NCI-H2196 (cell line): ENCODE measurements at regions not wholly inside any gene's neighbourhood (a gene's known extent, or its start where the extent isn't known, plus 50 kb on each side); places are given as distances from the start of the nearest gene placed in this dataset.

Experiments used
- DNase-seq: peaks from one replicate; lab custom pipeline; 2025; ENCODE audit not compliant: unreplicated experiment; lab: John Stamatoyannopoulos, UW

DNA sequence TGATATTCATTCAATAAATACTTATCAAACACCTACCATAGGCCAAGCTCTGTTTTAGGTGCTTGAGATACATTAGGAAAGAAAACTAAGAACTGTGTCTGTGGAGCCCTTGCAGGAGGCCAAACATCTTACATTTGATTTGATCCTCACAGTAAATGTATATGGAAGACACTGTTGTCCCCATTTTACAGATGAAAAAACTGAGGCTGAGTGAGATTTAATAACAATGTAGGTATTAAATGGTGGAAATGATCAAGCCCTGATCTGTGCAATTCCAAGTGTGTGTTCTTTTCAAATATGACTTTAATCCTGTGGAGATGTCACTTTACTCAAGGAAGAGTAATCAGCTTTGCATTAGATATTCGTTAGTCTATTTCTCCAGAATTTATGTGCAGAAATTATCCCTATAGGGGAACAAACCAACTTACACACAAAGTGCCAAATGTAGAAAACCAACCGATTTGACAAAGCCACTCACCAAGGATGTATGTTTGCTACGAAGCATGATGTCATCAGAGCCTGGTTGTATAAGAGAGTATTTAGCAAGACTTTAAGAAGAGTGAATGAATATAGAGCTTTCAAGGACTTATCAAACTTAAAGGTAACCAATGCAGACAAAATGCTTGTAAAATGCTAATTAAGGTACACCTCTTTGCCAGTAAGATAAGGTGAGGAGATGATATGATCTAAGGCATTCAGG, 153.9 kb upstream of the NFIB start:
- DNase-seq, result no peak

DNA sequence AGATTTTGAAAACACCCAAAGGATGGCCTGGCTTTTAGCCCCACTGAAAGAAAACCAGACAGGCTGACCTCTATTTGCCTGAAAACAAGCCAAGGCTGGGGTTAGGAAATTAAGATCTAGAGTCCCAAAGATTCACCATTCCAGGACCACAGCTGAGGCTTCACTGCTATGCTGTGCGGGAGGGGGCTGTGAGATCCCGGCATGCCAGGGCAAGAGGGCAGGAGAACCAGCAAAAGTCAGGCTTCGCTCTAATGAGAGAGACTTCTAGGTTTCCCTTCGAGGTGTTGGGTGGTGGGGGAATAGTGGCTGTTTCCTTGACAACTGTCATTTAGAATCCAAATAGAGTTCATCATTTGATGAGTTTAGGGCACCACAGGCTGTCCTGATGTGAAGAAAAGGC, 152.9 kb upstream of the NFIB start:
- no peak for DNase-seq

DNA sequence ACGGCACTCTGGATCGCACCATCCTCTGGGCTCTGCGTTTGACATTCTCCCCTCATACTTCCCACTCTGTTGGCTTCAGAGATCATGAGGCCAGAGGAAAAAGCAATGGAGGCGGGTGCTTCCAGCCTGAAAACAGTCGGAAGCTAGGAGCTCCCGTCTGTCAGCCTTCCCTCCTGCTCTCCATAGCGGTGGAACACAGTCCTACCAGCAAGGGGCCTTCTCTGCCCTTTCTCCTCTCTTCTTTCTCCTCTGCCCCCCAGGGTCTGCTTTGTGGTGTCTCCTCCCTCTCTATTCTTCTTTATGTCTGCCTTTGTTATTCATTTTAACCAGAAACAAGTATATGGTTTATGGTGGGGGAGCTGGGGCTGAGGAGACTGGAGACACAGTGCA, 152.5 kb upstream of the NFIB start:
- no peak for DNase-seq

DNA sequence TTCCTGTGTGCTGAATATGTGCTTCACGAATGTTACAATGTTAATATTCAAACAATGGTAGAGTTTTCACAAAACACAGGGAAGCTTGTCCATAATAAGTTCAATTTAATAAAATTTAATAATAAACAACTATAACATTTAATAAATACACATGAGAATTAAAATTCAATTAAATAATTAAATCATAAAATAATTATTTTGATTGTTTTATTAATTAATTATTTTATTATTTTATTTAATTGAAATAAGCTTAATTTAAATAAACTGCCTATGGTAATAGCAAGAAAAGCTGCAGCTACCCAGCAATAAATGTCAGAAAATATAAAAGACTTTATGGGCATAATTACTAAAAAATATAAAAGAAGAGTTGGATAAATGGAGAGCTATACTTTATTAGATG, 149.0 kb upstream of the NFIB start:
- DNase-seq, result no peak

DNA sequence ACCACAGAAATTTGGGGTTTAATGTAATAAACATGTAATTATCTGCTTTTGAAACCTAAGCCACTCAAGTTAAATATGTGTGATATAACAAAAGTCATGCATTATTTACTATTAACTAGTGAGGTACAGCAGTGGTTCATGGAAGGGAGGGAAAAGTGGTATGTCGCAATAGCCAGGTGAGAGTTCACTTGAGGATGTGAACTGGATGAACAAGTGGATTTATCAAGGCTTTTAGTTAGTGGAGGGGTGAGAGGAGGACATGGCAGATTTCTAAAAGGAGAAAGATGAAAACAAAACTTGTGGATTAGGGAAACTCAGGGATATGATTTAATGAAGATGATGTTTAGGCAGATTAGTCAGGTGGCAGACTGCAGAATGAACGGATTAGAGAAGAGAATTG, 141.3 kb upstream of the NFIB start:
- DNase-seq, result no peak

DNA sequence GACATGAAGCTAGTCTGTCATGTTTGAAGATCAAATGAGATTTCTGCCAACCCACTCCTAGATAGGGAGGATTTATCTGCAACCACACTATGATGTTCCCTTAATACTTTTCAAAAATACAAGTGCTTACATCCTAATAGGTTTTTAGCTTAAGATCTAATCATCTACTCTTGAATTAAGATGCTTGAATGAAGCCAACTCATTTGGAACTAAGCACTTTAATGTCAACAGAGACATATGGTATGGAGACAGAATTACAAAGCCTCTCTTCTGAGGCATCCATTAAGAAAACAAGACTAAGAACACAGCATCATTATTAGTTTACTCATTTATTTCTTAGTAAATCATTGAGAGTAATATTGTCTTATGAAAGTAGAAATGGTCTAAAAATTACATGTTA, 139.3 kb upstream of the NFIB start:
- DNase-seq, result no peak

DNA sequence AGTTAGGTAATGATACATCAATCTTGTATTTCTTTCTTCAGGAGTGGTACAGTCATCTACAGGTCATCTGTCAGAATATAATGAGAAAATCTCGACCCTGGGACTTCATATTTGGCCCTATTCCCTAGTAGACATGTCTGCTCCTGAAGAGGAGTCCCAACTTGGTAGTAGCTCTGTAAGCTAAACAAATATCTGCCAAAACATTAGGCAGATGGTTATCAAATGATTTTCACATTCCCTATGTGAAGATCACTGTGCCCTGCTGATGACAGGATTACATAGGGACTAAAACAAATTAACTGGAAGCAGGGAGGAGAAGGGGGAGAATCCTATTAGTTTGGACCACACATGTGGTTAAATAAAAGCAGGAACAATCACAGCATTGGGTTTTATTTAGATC, 138.6 kb upstream of the NFIB start:
- no peak for DNase-seq

DNA sequence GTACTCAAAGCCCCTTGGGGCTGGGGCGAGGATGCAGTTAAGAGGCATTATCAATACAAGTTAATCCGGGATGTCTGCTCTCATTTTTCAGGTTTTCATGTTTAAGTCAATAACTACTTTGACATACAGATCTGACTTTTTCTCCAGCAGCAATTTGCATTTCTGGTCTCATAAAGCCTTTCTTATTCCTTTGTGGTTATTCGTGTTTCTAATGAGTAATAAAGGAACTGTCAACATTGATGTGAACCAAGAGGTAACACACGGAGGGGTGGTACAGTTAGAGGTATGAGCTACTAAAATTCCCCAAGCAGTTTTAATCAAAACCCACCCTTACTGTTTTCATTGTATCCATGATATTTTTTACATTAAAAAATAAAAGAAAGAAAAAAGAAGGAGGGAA, 138.0 kb upstream of the NFIB start:
- DNase-seq, result no peak

DNA sequence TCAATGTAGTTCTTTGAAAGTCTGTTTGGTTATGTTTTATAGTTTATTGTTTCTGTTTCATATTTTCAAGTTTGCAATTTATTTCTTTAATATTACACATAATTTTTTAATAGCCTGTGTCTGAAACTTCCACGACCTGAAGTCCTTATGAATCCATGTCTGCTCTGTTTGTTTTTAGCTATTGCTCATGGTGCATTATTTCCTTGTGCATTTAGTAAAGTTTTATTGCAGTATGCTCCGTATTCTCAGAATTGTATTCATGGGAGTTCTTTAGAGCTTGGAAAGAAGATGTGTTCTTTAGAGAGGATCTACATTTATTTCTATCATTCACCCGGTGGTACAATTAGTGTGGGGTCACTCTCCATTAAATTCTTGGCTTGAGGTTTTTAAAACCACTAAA, 133.2 kb upstream of the NFIB start:
- DNase-seq, result no peak

DNA sequence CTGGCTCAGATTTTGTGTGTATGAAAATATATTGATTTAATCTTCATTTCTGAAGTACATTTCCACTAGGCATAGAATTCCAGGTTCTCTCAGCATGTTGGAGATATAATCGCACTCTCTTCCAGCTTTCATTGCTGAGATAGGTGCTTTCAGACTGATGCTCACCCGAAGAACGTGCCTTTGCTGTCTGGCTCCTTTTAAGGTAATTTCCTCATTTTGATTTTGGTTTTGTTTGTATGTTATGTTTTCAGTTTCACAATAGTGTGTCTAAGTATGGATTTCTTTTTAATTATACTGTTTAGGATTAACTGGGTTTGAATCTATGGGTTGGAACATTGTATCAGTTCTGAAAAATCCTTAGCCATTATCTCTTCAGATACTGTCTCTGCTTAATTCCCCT, 132.0 kb upstream of the NFIB start:
- DNase-seq, result no peak

DNA sequence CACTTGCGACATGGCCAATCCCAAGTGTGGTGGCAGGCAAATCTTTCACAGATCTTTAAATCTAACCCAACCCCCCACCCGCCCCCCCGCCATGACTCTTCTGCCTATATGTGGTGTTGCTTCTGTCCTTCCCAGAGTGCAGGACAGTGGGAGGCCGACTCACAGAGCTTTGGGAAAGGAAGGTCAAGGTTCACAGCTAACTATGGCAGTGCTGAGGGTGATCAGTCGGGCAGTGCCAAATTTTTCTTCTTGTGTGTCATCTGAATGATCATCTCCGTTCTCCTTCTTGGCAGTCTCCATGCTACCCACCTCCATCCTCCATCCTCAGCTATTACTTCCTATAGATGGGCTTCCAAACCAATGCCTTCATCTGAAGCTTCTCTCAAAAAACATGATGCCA, 129.0 kb upstream of the NFIB start:
- no peak for DNase-seq

DNA sequence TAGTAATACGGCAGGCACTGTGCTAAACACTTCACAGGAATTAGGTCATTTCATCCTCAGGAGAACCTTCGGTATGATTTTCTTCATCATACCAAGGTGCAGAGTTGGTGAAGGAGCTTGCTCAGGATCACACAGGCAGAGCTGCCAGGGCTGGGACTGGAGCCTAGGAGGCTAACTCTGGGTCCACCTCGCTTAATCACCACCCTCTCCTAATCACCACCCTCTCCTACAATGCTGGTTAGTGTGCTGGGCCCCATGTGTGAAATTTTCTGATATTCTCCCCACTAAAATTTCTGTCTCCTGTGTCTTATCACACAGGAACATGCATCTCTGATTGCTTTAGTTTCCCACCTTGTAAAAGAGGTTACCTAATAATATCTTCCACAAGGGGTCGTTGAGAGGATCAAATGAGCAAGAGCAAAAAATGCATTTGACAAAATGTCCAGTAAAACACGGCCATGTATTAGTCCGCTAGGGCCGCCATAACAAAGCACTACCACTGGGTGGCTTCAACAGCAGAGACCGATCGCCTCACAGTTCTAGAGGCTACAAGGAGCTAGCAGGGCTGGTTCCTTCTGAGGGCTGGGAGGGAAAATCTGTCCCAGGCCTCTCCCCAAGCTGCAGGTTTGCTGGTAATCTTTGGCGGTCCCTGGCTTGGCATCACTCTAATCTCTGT, 128.2 kb upstream of the NFIB start:
- no peak for DNase-seq

DNA sequence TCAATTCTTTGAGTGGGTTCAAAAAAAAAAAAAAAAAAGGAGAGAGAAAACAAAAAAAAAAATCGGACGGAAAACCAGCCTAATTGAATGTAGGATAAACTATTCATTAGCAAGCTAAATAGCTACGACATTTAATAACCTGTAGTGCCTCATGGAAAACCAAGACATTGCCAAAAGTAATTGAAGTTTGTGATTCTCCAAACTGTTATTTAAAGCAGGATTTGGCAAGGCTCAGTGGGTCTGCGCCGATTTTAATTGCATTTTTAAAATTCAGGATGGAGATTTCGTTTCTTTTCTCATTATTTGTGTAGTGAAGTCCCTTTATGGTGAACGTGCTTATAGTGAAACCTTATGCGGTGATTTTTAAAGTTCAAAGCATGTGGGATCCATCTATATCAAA, 127.2 kb upstream of the NFIB start:
- DNase-seq, result no peak

DNA sequence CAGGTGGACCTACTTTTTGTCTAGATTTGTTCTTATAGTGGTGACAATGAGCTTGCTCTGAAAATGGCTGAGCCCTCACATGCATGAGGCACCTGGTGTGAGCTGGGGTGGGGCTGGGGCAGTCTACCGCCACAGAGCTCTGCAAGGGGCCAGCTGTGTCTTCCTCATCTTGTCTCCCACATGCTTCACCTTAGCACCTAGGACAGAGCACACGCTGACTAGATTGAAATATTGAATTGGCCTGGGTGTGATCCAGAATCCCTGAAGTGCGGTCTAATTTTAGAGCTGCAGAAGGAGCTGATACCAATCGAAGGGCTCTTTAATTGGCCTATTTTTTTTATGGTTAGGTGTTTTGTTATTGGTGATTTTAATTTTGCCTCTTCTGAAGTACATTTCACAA, 126.1 kb upstream of the NFIB start:
- DNase-seq, result no peak

DNA sequence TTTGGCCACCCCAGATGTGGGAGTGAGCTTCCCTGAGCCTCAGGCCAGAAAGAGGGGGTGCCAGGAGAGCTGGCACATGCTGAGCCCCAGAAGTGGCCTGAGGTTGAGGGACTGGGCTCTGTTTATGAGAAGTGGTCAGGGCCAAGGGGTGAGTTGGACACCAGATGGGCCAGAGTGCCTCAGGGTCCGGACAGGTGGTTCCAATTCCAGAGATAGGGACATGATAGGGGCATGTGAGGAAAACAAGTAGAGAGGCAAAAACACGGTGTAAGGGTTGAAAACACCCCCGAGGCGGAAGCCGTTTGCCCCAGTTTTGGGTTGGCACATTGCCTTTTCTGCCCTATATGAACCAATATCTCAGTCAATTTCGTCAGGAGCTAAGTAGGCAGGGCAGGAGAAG, 125.6 kb upstream of the NFIB start:
- DNase-seq, result no peak

DNA sequence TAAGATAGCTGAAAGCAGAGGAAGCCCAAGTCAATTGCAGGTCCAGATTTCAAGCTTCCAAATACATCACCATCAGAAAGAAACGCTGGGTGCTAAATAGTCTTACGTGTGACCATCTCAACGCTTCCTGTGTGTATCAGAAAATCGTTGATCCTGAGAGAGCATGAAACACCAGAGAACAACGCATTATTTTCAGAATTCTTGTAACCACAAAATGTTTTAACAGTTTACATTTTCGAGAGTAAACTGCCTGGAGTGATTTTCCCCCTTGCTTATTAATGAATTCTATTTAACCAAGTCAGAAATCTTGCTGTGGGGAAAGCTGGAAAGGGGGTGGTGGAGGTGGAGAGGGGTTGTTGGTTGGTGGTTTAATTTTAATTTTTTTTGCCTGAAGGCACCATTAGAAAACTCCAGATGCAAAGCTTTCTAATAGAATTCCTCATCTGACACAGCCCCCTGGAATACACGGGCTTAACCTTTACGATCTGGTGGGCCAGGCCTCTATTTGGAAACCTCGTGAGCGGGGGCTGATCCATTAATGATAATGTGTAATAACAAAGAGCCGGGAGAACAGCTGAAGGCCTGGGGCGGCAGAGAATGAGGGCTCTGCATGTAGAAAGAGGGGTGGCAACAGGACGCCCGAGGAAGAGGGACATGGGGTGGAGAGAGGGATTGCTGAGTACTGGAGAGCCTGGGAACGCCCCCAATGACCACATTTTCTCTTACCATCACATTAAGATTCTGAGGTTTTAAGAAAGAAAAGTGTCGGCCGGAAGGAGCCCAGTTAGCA, 124.5 kb upstream of the NFIB start:
- no peak for DNase-seq

DNA sequence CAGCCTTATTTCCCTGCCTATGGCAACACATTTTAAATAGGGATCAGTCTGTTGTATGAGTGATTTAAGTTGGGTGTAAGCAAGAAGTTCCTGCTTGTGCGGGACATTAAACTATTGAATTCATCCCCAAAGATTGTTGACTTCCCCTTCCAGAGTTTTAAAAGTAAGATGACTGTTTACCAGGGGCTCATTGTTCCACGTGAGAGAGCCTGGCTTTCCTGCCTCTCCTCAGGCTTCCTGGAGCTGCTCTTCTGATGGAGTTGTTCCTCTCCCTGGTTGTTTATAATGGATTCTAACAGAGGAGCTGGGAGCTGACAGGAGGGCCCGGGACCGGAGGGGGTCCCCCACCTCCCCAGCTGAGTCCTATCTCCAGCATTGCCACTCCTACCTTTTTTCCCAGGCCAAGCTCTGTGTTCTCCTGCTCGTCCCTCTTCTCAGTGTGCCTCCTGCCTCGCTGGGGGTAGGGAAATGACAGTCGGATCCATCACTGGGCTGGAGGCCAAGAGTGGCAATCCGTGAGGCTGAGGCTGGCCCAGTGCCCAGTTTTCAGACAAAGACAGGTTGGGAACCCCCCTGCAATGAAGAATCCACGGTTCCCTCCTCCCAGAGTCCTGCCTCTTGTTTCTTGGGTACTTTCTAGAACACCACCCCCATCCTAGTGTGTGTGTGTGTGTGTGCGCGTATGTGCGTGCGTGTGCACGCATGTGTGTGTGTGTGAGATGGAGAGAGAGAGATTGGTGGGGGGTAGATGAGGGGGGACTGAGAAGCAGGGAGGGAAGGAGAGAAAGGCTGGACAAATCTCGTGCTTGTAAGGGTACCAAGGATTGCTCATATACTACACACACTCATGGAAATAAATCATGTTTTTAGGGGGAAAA, 123.7 kb upstream of the NFIB start:
- peak; percentile 80 for DNase-seq

DNA sequence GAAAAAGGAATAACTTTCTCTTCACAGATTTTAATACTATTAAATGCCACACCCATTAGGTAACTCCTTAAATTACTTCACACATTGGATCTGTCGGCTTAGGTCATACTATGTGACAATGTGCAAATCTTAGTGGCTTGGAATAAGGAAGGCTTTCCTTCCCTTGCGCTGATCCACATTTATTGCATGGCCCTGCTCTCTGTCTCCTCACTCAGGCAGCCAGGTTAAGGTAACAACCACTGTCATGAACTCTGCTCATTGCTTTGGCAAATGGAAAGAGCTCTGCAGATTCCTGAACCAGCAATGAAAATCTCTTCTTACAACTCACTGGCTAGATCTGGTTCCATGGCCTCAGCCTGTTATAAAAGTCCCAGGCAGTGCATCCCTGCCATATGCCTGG, 121.9 kb upstream of the NFIB start:
- no peak for DNase-seq

DNA sequence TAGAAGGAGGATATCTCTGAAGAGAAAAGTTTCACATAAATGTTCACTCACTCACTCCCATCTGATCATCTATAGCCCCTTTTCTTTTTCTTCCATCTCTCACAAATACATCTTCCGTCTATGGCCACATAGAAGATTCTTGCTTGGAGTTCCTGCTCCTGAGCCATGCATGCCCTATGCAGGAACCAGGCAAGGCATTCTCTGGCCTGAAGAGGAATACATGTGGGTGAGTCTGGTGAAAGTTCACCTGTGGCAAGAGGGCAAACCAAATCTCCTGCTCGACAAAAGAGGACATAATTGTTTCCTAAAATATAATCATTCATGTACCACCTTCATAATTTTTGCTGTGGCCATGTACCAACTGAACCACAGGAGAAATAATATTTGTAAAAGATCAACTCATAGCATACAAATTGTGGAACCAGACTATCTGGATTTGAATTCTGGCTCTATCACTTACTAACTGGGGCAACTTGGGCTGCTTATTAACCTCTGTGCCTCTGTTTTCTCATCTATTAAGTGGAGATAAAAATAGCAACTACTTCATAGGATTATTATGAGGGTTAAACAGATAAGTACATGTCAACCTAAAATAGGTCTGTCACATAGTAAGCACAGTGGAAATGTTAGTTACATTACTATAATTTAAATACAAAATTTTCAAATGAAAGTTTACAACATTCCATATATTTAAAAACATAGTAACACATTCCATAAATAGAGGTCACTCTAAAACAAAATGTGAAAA, 121.2 kb upstream of the NFIB start:
- DNase-seq, result no peak

DNA sequence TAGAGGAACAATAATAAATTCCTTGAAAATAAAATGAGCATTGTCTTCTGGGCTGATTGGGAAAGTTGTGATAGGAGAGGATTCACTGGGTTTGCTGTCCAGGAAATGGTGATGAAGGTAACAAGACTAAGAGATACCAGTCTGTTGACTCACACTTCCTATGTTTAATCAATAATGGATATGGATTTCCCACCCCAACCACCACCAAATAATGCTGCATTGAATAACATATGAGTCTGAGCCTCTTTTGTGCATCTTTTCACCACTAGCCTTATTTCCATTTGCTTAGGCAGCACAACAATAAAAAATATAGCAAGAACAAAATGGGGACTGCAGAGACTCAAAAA, 120.2 kb upstream of the NFIB start:
- no peak for DNase-seq
